ENCODE measurements at regions not wholly inside any gene's neighbourhood (a gene's known extent, or its start where the extent isn't known, plus 50 kb on each side); places are given as distances from the start of the nearest gene placed in this dataset.

- no peak for TF ChIP-seq CTCF (IDR thresholded peaks at IDR 0.05)
- TF ChIP-seq POLR2A (IDR thresholded peaks at IDR 0.05), result no peak
These were observed 1209.4 kb downstream of the ROBO2 start for GRCh38 chr3:78249294-78249693.

Measured in Peyer's patch (tissue), 4 donors.